ENCODE measurements at regions not wholly inside any gene's neighbourhood (a gene's known extent, or its start where the extent isn't known, plus 50 kb on each side); places are given as distances from the start of the nearest gene placed in this dataset.

DNA sequence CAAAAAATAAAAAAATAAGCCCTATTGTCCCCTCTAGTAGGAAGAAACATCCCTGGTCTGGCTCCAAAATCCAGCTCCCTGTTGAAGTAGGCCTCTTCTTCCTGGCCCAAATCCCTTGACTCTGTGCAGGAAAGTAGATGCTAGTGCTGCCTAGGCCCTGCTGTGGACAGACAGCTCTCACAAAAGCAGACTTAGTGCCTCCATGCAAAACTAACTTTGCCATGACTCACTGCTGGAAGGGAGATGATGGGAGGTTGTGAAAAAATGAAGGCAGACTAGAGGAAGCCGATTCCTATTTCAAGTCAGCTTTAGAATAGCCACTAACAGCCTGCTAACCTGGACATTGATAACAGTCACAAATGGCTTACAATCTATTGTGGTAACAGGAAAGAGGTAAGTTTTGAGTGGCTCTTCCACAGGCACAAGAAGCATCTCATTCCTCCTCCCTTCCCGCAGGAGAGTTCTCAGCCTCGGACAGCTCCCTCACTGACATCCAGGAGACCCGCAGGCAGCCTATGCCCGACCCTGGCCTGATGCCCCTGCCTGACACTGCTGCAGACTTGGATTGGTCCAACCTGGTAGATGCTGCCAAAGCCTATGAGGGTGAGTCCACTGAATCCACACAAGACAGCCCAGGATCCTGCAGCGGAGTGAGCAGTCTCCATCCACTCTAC, 198.9 kb upstream of the RGS6 start:
- 83% methylated on average over 5 of the region's 6 CpGs for WGBS

DNA sequence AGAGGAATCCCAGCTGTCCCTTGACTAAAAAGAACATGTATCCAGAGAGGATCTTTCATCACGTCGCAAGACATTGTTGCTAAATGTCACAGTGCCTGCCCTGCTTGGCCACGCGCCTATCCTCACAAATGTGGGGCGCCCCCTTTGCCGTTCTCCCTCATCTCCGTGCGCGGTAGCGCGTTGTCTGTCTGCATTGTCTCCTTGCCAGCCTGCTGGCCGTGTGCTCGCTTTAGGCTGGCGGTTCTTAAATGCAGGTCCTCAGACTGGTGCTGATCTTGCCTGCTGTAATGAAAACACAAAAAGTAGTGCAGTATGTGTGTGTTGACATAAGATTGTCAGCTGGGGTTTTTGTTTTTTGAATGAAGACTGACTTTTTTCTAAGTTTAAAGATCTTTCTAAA, 198.2 kb upstream of the RGS6 start:
- Histone ChIP-seq H2BK12ac (ENCODE audit: low read length in 2 of 2) (no peak overlapping the region), H3K36me3 (ENCODE audit: control insufficient read depth in 1 of 2, insufficient read depth in 2 of 2, low read depth in 1 of 2, low read length in 2 of 2) (peaks cover 39 to 77% of the 10 kb centered on the region in 2 experiments), H2AK5ac (ENCODE audit: low read length, severe bottlenecking) (no peak overlapping the region), H2BK15ac (ENCODE audit: low read depth, poor library complexity, severe bottlenecking) (no peak overlapping the region), H3K79me1 (replicated peaks; ENCODE audit: low read length, poor library complexity, severe bottlenecking) (no peaks in the 10 kb centered on the region), H3K23ac (ENCODE audit: low read length in 2 of 2) (no peak overlapping the region), H3K27me3 (ENCODE audit: control insufficient read depth in 1 of 2, insufficient read depth in 1 of 2, low read length in 2 of 2) (no peaks in the 10 kb centered on the region), H2AFZ (ENCODE audit: low read depth, low read length) (no peak overlapping the region), H3K14ac (ENCODE audit: low read length in 2 of 2) (no peak overlapping the region), H3K18ac (ENCODE audit: low read depth in 1 of 2, low read length in 2 of 2) (peak overlapping the region in 1 of 2 experiments; percentile 11), H2BK120ac (ENCODE audit: low read depth, low read length) (no peak overlapping the region), H3K4ac (ENCODE audit: low read depth in 1 of 2, low read length in 2 of 2) (no peak overlapping the region), H3K4me2 (ENCODE audit: low read length, poor library complexity, severe bottlenecking) (no peak overlapping the region), H4K8ac (ENCODE audit: low read length) (no peak overlapping the region), H3K9me3 (ENCODE audit: control insufficient read depth, low read length) (no peaks in the 10 kb centered on the region), H4K91ac (ENCODE audit: low read length) (no peak overlapping the region), H3K9ac (ENCODE audit: low read length) (no peak overlapping the region), H3K4me1 (ENCODE audit: control insufficient read depth, insufficient read depth, low read depth, low read length) (peaks cover 3% of the 10 kb centered on the region), H2BK5ac (ENCODE audit: low read depth, low read length, poor library complexity, severe bottlenecking) (no peak overlapping the region), H3K27ac (ENCODE audit: low read length, poor library complexity, severe bottlenecking) (no peak overlapping the region), H3K4me3 (ENCODE audit: insufficient read depth in 1 of 2, low read depth in 1 of 2, low read length in 2 of 2) (no peak overlapping the region)
- 96% methylated on average over 14 of the region's 14 CpGs for WGBS
- DNase-seq: no peak

More for the DNA sequence above, 198.9 kb upstream of the RGS6 start:
- Histone ChIP-seq H2BK5ac (ENCODE audit: low read depth, low read length, poor library complexity, severe bottlenecking) (no peak overlapping the region), H4K91ac (ENCODE audit: low read length) (no peak overlapping the region), H3K36me3 (ENCODE audit: control insufficient read depth in 1 of 2, insufficient read depth in 2 of 2, low read depth in 1 of 2, low read length in 2 of 2) (peaks cover 34 to 69% of the 10 kb centered on the region in 2 experiments), H3K27me3 (ENCODE audit: control insufficient read depth in 1 of 2, insufficient read depth in 1 of 2, low read length in 2 of 2) (no peaks in the 10 kb centered on the region), H2BK120ac (ENCODE audit: low read depth, low read length) (no peak overlapping the region), H2AFZ (ENCODE audit: low read depth, low read length) (no peak overlapping the region), H2BK12ac (ENCODE audit: low read length in 2 of 2) (no peak overlapping the region), H3K9ac (ENCODE audit: low read length) (peak overlapping the region; percentile 19), H3K4me3 (ENCODE audit: insufficient read depth in 1 of 2, low read depth in 1 of 2, low read length in 2 of 2) (no peak overlapping the region), H3K18ac (ENCODE audit: low read depth in 1 of 2, low read length in 2 of 2) (no peak overlapping the region), H3K4ac (ENCODE audit: low read depth in 1 of 2, low read length in 2 of 2) (no peak overlapping the region), H4K8ac (ENCODE audit: low read length) (no peak overlapping the region), H3K23ac (ENCODE audit: low read length in 2 of 2) (peak overlapping the region in 1 of 2 experiments; percentile 36), H3K9me3 (ENCODE audit: control insufficient read depth, low read length) (no peaks in the 10 kb centered on the region), H2BK15ac (ENCODE audit: low read depth, poor library complexity, severe bottlenecking) (no peak overlapping the region), H2AK5ac (ENCODE audit: low read length, severe bottlenecking) (no peak overlapping the region), H3K4me2 (ENCODE audit: low read length, poor library complexity, severe bottlenecking) (no peak overlapping the region), H3K4me1 (ENCODE audit: control insufficient read depth, insufficient read depth, low read depth, low read length) (peaks cover 3% of the 10 kb centered on the region), H3K79me1 (replicated peaks; ENCODE audit: low read length, poor library complexity, severe bottlenecking) (no peaks in the 10 kb centered on the region), H3K27ac (ENCODE audit: low read length, poor library complexity, severe bottlenecking) (no peak overlapping the region), H3K14ac (ENCODE audit: low read length in 2 of 2) (no peak overlapping the region)
- peak; percentile 41 for DNase-seq

DNA sequence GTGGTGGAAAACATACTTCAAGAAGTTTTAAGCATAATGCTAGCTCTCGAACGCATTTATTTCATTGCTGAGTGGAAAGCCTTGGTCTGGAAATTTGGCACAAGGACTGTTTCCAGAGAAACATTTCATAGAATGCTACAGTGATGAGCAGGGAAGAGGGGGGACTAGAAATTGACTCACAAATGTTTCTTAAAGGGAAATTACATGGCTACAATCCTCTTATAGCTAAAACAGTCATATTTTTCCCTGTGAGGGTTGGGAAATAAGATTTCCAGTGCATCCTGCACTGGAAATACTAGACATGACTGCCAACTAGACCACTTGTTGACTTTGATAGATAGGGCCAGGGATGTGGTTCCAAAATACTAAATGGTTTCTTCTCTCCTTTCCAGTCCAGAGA, 197.3 kb upstream of the RGS6 start:
- H2BK120ac ChIP-seq (ENCODE audit: low read depth, low read length): no peak overlapping the region
- WGBS: 91% methylated on average over 2 of the region's 2 CpGs

DNA sequence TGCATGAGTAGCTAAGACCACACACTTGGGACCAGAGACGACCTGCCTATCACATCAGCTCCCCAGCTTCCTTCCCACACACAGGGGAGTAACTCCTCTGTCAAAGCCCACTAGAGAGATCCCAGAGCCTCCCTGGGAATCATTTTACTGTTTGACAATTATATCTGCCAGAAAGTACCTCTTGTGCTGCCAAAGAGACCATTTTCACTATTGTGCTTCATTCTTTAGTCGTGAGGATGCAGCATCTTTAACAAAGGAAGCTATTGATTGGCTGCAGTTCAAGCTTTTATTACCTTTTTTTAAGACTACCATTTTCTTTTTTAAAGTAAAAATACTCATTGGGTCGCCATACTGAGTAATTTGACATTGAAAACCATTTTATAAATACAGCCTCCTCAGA, 194.5 kb upstream of the RGS6 start:
- H3K9ac ChIP-seq (ENCODE audit: low read length): no peak overlapping the region
- H3K4me2 ChIP-seq (ENCODE audit: low read length, poor library complexity, severe bottlenecking): no peak overlapping the region
- H2AFZ ChIP-seq (ENCODE audit: low read depth, low read length): no peak overlapping the region
- H3K36me3 ChIP-seq (ENCODE audit: control insufficient read depth in 1 of 2, insufficient read depth in 2 of 2, low read depth in 1 of 2, low read length in 2 of 2): peaks cover 26 to 52% of the 10 kb centered on the region in 2 experiments
- no peak overlapping the region for H3K14ac ChIP-seq (ENCODE audit: low read length in 2 of 2)
- no peaks in the 10 kb centered on the region for H3K27me3 ChIP-seq (ENCODE audit: control insufficient read depth in 1 of 2, insufficient read depth in 1 of 2, low read length in 2 of 2)
- no peak for DNase-seq
- no peak overlapping the region for H2AK5ac ChIP-seq (ENCODE audit: low read length, severe bottlenecking)
- H3K18ac ChIP-seq (ENCODE audit: low read depth in 1 of 2, low read length in 2 of 2): no peak overlapping the region
- H2BK12ac ChIP-seq (ENCODE audit: low read length in 2 of 2): no peak overlapping the region
- no peak overlapping the region for H3K27ac ChIP-seq (ENCODE audit: low read length, poor library complexity, severe bottlenecking)
- peaks cover 3% of the 10 kb centered on the region for H3K4me1 ChIP-seq (ENCODE audit: control insufficient read depth, insufficient read depth, low read depth, low read length)
- H2BK15ac ChIP-seq (ENCODE audit: low read depth, poor library complexity, severe bottlenecking): no peak overlapping the region
- no peak overlapping the region for H4K91ac ChIP-seq (ENCODE audit: low read length)
- H3K4me3 ChIP-seq (ENCODE audit: insufficient read depth in 1 of 2, low read depth in 1 of 2, low read length in 2 of 2): no peak overlapping the region
- H2BK120ac ChIP-seq (ENCODE audit: low read depth, low read length): no peak overlapping the region
- H4K8ac ChIP-seq (ENCODE audit: low read length): no peak overlapping the region
- no peaks in the 10 kb centered on the region for H3K9me3 ChIP-seq (ENCODE audit: control insufficient read depth, low read length)
- no peak overlapping the region for H3K23ac ChIP-seq (ENCODE audit: low read length in 2 of 2)
- H3K4ac ChIP-seq (ENCODE audit: low read depth in 1 of 2, low read length in 2 of 2): no peak overlapping the region
- no peaks in the 10 kb centered on the region for H3K79me1 ChIP-seq (replicated peaks; ENCODE audit: low read length, poor library complexity, severe bottlenecking)
- WGBS: 86% methylated on average over 3 of the region's 3 CpGs
- H2BK5ac ChIP-seq (ENCODE audit: low read depth, low read length, poor library complexity, severe bottlenecking): no peak overlapping the region

More for the DNA sequence above, 197.3 kb upstream of the RGS6 start:
- H3K9me3 ChIP-seq (ENCODE audit: control insufficient read depth, low read length): no peaks in the 10 kb centered on the region
- H3K4me2 ChIP-seq (ENCODE audit: low read length, poor library complexity, severe bottlenecking): no peak overlapping the region
- no peak overlapping the region for H2BK15ac ChIP-seq (ENCODE audit: low read depth, poor library complexity, severe bottlenecking)
- DNase-seq: no peak
- H3K14ac ChIP-seq (ENCODE audit: low read length in 2 of 2): no peak overlapping the region
- peaks cover 3% of the 10 kb centered on the region for H3K4me1 ChIP-seq (ENCODE audit: control insufficient read depth, insufficient read depth, low read depth, low read length)
- no peak overlapping the region for H2BK12ac ChIP-seq (ENCODE audit: low read length in 2 of 2)
- H2BK5ac ChIP-seq (ENCODE audit: low read depth, low read length, poor library complexity, severe bottlenecking): no peak overlapping the region
- no peak overlapping the region for H2AK5ac ChIP-seq (ENCODE audit: low read length, severe bottlenecking)
- no peak overlapping the region for H3K9ac ChIP-seq (ENCODE audit: low read length)
- no peaks in the 10 kb centered on the region for H3K79me1 ChIP-seq (replicated peaks; ENCODE audit: low read length, poor library complexity, severe bottlenecking)
- H3K4me3 ChIP-seq (ENCODE audit: insufficient read depth in 1 of 2, low read depth in 1 of 2, low read length in 2 of 2): no peak overlapping the region
- H3K4ac ChIP-seq (ENCODE audit: low read depth in 1 of 2, low read length in 2 of 2): no peak overlapping the region
- no peak overlapping the region for H4K91ac ChIP-seq (ENCODE audit: low read length)
- H3K23ac ChIP-seq (ENCODE audit: low read length in 2 of 2): no peak overlapping the region
- no peaks in the 10 kb centered on the region for H3K27me3 ChIP-seq (ENCODE audit: control insufficient read depth in 1 of 2, insufficient read depth in 1 of 2, low read length in 2 of 2)
- no peak overlapping the region for H3K18ac ChIP-seq (ENCODE audit: low read depth in 1 of 2, low read length in 2 of 2)
- H2AFZ ChIP-seq (ENCODE audit: low read depth, low read length): no peak overlapping the region
- H4K8ac ChIP-seq (ENCODE audit: low read length): no peak overlapping the region
- H3K36me3 ChIP-seq (ENCODE audit: control insufficient read depth in 1 of 2, insufficient read depth in 2 of 2, low read depth in 1 of 2, low read length in 2 of 2): peaks cover 39 to 71% of the 10 kb centered on the region in 2 experiments
- H3K27ac ChIP-seq (ENCODE audit: low read length, poor library complexity, severe bottlenecking): no peak overlapping the region

All from mesenchymal stem cell (in vitro differentiated cells and primary cell).